ENCODE measurements at regions not wholly inside any gene's neighbourhood (a gene's known extent, or its start where the extent isn't known, plus 50 kb on each side); places are given as distances from the start of the nearest gene placed in this dataset.

- Mint-ChIP-seq H3K4me3 (ENCODE audit: unreplicated experiment) (no peak overlapping the region), H3K9me3 (ENCODE audit: unreplicated experiment) (peaks cover 53% of the 10 kb centered on the region), H3K4me1 (ENCODE audit: low read depth, unreplicated experiment) (no peaks in the 10 kb centered on the region), H3K27me3 (ENCODE audit: insufficient read depth, unreplicated experiment) (no peaks in the 10 kb centered on the region), H3K36me3 (ENCODE audit: insufficient read depth, unreplicated experiment) (no peaks in the 10 kb centered on the region), H3K27ac (ENCODE audit: unreplicated experiment) (no peak overlapping the region)
- intact Hi-C loops (cut with micrococcal nuclease; ENCODE audit: unreplicated experiment): no loop called here
- Histone ChIP-seq H3K4me3 (ENCODE audit: low read depth, low read length) (no peak overlapping the region), H3K9me3 (peaks cover 31% of the 10 kb centered on the region), H3K27me3 (replicated peaks; ENCODE audit: control insufficient read depth, insufficient read depth, low read length) (no peaks in the 10 kb centered on the region), H3K36me3 (ENCODE audit: control insufficient read depth, insufficient read depth, low read length) (no peaks in the 10 kb centered on the region), H3K4me1 (peaks cover 4% of the 10 kb centered on the region)
- CTCF ChIA-PET: interaction anchor here (0.6 kb wide), 1 partner anchor 722 kb away, joined by 3 read pairs; the partner anchor contains the start of gene MDM2
- POLR2A ChIA-PET: no interaction called here
- no peak for DNase-seq
- no TSS peak for BruUV-seq (replicated peaks)
- TF ChIP-seq CTCF (IDR thresholded peaks at IDR 0.05; ENCODE audit: insufficient read depth in 1 of 2, low read depth in 1 of 2, low read length in 1 of 2, severe bottlenecking in 1 of 2, unreplicated experiment in 1 of 2): no peak
Observed at GRCh38 chr12:68086019-68086603, 73.4 kb downstream of the IFNG start.

- Histone ChIP-seq H3K9me3 (peaks cover 17% of the 10 kb centered on the region), H3K36me3 (ENCODE audit: control insufficient read depth, insufficient read depth, low read length) (no peaks in the 10 kb centered on the region), H3K4me3 (ENCODE audit: low read depth, low read length) (no peak overlapping the region), H3K27me3 (replicated peaks; ENCODE audit: control insufficient read depth, insufficient read depth, low read length) (no peaks in the 10 kb centered on the region), H3K4me1 (peaks cover 14% of the 10 kb centered on the region)
- Mint-ChIP-seq H3K4me3 (ENCODE audit: unreplicated experiment) (no peak overlapping the region), H3K27me3 (ENCODE audit: insufficient read depth, unreplicated experiment) (no peaks in the 10 kb centered on the region), H3K27ac (ENCODE audit: unreplicated experiment) (no peak overlapping the region), H3K4me1 (ENCODE audit: low read depth, unreplicated experiment) (peaks cover 16% of the 10 kb centered on the region), H3K9me3 (ENCODE audit: unreplicated experiment) (peaks cover 43% of the 10 kb centered on the region), H3K36me3 (ENCODE audit: insufficient read depth, unreplicated experiment) (no peaks in the 10 kb centered on the region)
- intact Hi-C loops (cut with micrococcal nuclease; ENCODE audit: unreplicated experiment): no loop called here
- no peak for DNase-seq
- ChIA-PET POLR2A (no interaction called here), CTCF (no interaction called here)
- BruUV-seq (replicated peaks): no TSS peak
- TF ChIP-seq CTCF (IDR thresholded peaks at IDR 0.05; ENCODE audit: insufficient read depth in 1 of 2, low read depth in 1 of 2, low read length in 1 of 2, severe bottlenecking in 1 of 2, unreplicated experiment in 1 of 2): no peak
Observed at GRCh38 chr12:68081561-68081960, 78.0 kb downstream of the IFNG start.

DNA sequence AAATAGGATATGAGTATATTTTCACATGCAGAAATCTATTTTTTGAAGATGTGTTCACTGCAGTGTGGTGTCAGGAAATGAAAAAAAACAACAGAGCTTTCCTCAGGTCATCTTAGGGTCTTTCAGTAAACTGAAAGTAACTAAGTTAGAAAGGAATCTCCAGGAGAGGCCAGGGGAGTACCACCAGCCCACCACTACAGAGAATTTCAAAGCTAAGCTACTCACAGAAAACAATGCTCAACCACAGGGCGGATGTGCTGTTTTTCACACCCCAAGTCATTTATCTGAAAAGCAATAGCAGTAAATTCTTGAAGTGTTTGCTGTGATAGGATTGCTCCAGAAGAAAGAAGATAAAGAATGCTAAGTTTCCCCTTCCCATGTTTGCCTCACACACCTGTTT lies 79.0 kb downstream of the IFNG start:
- H3K27me3 Mint-ChIP-seq (ENCODE audit: insufficient read depth, unreplicated experiment): no peaks in the 10 kb centered on the region
- peaks cover 22% of the 10 kb centered on the region for H3K4me1 ChIP-seq
- peaks cover 43% of the 10 kb centered on the region for H3K9me3 Mint-ChIP-seq (ENCODE audit: unreplicated experiment)
- peaks cover 17% of the 10 kb centered on the region for H3K9me3 ChIP-seq
- no peak overlapping the region for H3K4me3 Mint-ChIP-seq (ENCODE audit: unreplicated experiment)
- ChIA-PET CTCF (interaction anchor here (0.6 kb wide), 1 partner anchor 42 kb away, joined by 3 read pairs; no protein-coding TSS in a partner anchor), POLR2A (no interaction called here)
- DNase-seq: peak in 1 of 2 experiments; percentile 34
- intact Hi-C loops (cut with micrococcal nuclease; ENCODE audit: unreplicated experiment): no loop called here
- H3K4me3 ChIP-seq (ENCODE audit: low read depth, low read length): no peak overlapping the region
- no TSS peak for BruUV-seq (replicated peaks)
- peaks cover under 1% of the 10 kb centered on the region for H3K36me3 Mint-ChIP-seq (ENCODE audit: insufficient read depth, unreplicated experiment)
- H3K27ac Mint-ChIP-seq (ENCODE audit: unreplicated experiment): peak overlapping the region; percentile 73
- no peaks in the 10 kb centered on the region for H3K36me3 ChIP-seq (ENCODE audit: control insufficient read depth, insufficient read depth, low read length)
- H3K4me1 Mint-ChIP-seq (ENCODE audit: low read depth, unreplicated experiment): peaks cover 18% of the 10 kb centered on the region
- no peak for TF ChIP-seq CTCF (IDR thresholded peaks at IDR 0.05; ENCODE audit: insufficient read depth in 1 of 2, low read depth in 1 of 2, low read length in 1 of 2, severe bottlenecking in 1 of 2, unreplicated experiment in 1 of 2)
- no peaks in the 10 kb centered on the region for H3K27me3 ChIP-seq (replicated peaks; ENCODE audit: control insufficient read depth, insufficient read depth, low read length)

Measured in Caco-2 (cell line).